Lower leg skin (tissue), 4 donors: ENCODE measurements at regions not wholly inside any gene's neighbourhood (a gene's known extent, or its start where the extent isn't known, plus 50 kb on each side); places are given as distances from the start of the nearest gene placed in this dataset.

ENCODE experiments used
- DNase-seq, 2 donors: peaks; one replicate each; pipeline ENCODE4 v3.0.0-alpha.2; 2019; ENCODE audit warnings: low spot score in 2 of 2
- H3K4me3 ChIP-seq: fragments of 200-600 bp; sonication (generic); 2 replicates; pipeline ENCODE4 v1.5.1; 2017; ENCODE audit warnings: mild to moderate bottlenecking, low read depth; ENCODE audit not compliant: poor library complexity, severe bottlenecking
- CTCF ChIP-seq, 3 donors: fragments of 450-650 bp; IDR thresholded peaks; one replicate each; pipeline ENCODE4 v1.5.1; 2016; ENCODE audit warnings: antibody characterized with exemption in 3 of 3, mild to moderate bottlenecking in 3 of 3, moderate library complexity in 2 of 3
- POLR2A ChIP-seq, 2 donors: fragments of 450-650 bp; IDR thresholded peaks; one replicate each; pipeline ENCODE4 v1.6.1; 2016 to 2017; ENCODE audit warnings: antibody characterized with exemption in 2 of 2, mild to moderate bottlenecking in 1 of 2, moderate library complexity in 1 of 2
- WGBS, 2 donors: methylation state at CpG; one replicate each; pipeline ENCODE4 v1.1.5; 2018; 5-methylcytosine and 5-hydroxymethylcytosine counted together
- intact Hi-C: fragments of 100-400 bp; cut with DNase I; formaldehyde crosslinking; loops from one replicate; pipeline ENCODE4 v1.15.0; 2023; ENCODE audit warnings: low total_unique reads

- WGBS, 2 donors: 56 to 65% methylated on average over 1 of the region's 1 CpG
- intact Hi-C loops: no loop called here
- TF ChIP-seq CTCF (IDR thresholded peaks at IDR 0.05) (no peak), POLR2A (IDR thresholded peaks at IDR 0.05) (no peak)
- no peak for DNase-seq
- no peak overlapping the region for H3K4me3 ChIP-seq
These were observed 215.2 kb upstream of the KLF4 start for GRCh38 chr9:107704774-107705173.

DNA sequence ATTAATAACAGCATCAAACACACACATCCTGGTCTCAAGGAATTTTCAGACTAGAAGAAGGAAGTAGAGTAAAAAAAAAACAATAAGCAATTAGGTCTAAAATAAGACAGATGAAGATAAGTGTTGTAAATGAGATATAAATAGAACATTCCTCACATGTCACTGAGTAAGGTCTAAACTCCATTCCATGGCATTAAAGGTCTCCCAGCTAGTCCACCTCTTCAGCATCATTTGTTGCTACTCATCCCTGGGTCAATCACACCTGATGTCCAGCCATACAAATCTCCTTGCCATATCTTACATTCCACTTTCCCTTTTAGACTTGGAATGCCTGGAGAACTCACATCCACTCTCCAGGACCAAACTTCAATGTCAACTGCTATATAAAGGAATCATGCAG, 214.1 kb upstream of the KLF4 start:
- TF ChIP-seq POLR2A (IDR thresholded peaks at IDR 0.05) (no peak), CTCF (IDR thresholded peaks at IDR 0.05) (no peak)
- intact Hi-C loops: no loop called here

GRCh38 chr9:107700847-107701246, 211.3 kb upstream of the KLF4 start:
- TF ChIP-seq POLR2A (IDR thresholded peaks at IDR 0.05): no peak
- TF ChIP-seq CTCF (IDR thresholded peaks at IDR 0.05): no peak
- intact Hi-C loops: no loop called here
- WGBS, 2 donors: 30 to 62% methylated on average over 5 of the region's 5 CpGs
- no peak for DNase-seq
- H3K4me3 ChIP-seq: no peak overlapping the region

More for the DNA sequence above, 214.1 kb upstream of the KLF4 start:
- no peak overlapping the region for H3K4me3 ChIP-seq
- no peak for DNase-seq

- 62 to 75% methylated on average over 6 of the region's 6 CpGs for WGBS, 2 donors
- TF ChIP-seq POLR2A (IDR thresholded peaks at IDR 0.05): no peak
- TF ChIP-seq CTCF (IDR thresholded peaks at IDR 0.05): no peak
- no peak overlapping the region for H3K4me3 ChIP-seq
- DNase-seq: no peak
- intact Hi-C loops: no loop called here
These were observed 209.7 kb upstream of the KLF4 start for GRCh38 chr9:107699231-107699630.

GRCh38 chr9:107698779-107699178, 209.2 kb upstream of the KLF4 start:
- no peak for DNase-seq
- WGBS, 2 donors: 58 to 67% methylated on average over 4 of the region's 4 CpGs
- TF ChIP-seq CTCF (IDR thresholded peaks at IDR 0.05): no peak
- no peak for TF ChIP-seq POLR2A (IDR thresholded peaks at IDR 0.05)
- no peak overlapping the region for H3K4me3 ChIP-seq
- intact Hi-C loops: no loop called here

GRCh38 chr9:107696302-107696701, 206.7 kb upstream of the KLF4 start:
- intact Hi-C loops: no loop called here
- 93 to 94% methylated on average over 5 of the region's 5 CpGs for WGBS, 2 donors
- TF ChIP-seq CTCF (IDR thresholded peaks at IDR 0.05): no peak
- TF ChIP-seq POLR2A (IDR thresholded peaks at IDR 0.05): no peak
- no peak overlapping the region for H3K4me3 ChIP-seq
- DNase-seq: no peak
